Lower leg skin (tissue), 3 donors: ENCODE measurements at regions not wholly inside any gene's neighbourhood (a gene's known extent, or its start where the extent isn't known, plus 50 kb on each side); places are given as distances from the start of the nearest gene placed in this dataset.

Experiments used
- POLR2A ChIP-seq, 2 donors: fragments of 450-650 bp; IDR thresholded peaks; one replicate each; pipeline ENCODE4 v1.6.1; 2016 to 2017; ENCODE audit warnings: antibody characterized with exemption in 2 of 2, mild to moderate bottlenecking in 1 of 2, moderate library complexity in 1 of 2
- TF ChIP-seq, protein P1 (sequence below), 3 donors: fragments of 450-650 bp; IDR thresholded peaks; one replicate each; pipeline ENCODE4 v1.5.1; 2016; ENCODE audit warnings: antibody characterized with exemption in 3 of 3, mild to moderate bottlenecking in 3 of 3, moderate library complexity in 2 of 3

DNA sequence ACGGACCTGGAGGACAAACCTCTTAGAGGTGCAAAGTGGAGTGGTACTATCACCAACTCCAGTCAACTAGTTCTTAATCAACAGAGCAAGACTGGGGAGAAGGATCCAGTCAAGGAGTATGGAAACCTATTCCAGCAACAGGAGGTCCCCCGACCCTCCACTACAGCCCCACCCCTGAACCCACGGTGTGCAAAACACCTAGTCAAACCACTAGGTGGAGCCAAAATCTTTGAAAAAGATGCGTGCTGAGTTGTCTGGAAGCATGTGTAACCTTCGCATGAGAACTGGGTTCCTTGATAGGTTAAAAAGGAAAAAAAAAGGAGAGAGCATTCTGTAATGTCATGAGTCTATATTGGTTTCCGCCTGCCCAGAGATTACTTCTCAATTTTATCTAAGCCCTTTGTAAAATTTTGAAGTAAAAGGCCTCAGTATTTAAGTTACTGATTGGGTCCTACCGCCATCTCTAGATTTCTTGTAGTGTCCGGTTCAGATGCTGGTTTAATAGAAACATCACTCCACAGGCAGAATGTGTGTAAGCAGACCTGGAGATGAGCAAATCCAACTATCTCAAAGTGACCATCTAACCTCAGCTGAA, 81.9 kb upstream of the HAO2 start:
- TF ChIP-seq POLR2A (IDR thresholded peaks at IDR 0.05), result no peak
- TF ChIP-seq, protein P1, sequence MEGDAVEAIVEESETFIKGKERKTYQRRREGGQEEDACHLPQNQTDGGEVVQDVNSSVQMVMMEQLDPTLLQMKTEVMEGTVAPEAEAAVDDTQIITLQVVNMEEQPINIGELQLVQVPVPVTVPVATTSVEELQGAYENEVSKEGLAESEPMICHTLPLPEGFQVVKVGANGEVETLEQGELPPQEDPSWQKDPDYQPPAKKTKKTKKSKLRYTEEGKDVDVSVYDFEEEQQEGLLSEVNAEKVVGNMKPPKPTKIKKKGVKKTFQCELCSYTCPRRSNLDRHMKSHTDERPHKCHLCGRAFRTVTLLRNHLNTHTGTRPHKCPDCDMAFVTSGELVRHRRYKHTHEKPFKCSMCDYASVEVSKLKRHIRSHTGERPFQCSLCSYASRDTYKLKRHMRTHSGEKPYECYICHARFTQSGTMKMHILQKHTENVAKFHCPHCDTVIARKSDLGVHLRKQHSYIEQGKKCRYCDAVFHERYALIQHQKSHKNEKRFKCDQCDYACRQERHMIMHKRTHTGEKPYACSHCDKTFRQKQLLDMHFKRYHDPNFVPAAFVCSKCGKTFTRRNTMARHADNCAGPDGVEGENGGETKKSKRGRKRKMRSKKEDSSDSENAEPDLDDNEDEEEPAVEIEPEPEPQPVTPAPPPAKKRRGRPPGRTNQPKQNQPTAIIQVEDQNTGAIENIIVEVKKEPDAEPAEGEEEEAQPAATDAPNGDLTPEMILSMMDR (IDR thresholded peaks at IDR 0.05), result no peak
